Mammary epithelial cell (primary cell): ENCODE measurements at regions not wholly inside any gene's neighbourhood (a gene's known extent, or its start where the extent isn't known, plus 50 kb on each side); places are given as distances from the start of the nearest gene placed in this dataset.

Source experiments
- CTCF ChIP-seq, 2 donors: IDR thresholded peaks in 1 of 2; conservative IDR thresholded peaks in 1 of 2; 2 replicates each; pipeline ENCODE4 v1.5.1; 2011 to 2012; ENCODE audit warnings: inconsistent platforms in 2 of 2, low read length in 2 of 2, mild to moderate bottlenecking in 2 of 2, control low read depth in 1 of 2, low read depth in 1 of 2; ENCODE audit not compliant: insufficient read depth in 1 of 2; ENCODE audit errors: extremely low read depth in 1 of 2
- EZH2 ChIP-seq: IDR thresholded peaks from 2 replicates; pipeline ENCODE4 v1.6.1; 2012; ENCODE audit warnings: low read length, inconsistent platforms, borderline replicate concordance

- TF ChIP-seq CTCF (conservative IDR thresholded peaks at IDR 0.05 in 1 of 2, IDR thresholded peaks at IDR 0.05 in 1 of 2; ENCODE audit: extremely low read depth in 1 of 2, insufficient read depth in 1 of 2, low read depth in 1 of 2, low read length in 2 of 2) (no peak), EZH2 (no peak)
These were observed 331.2 kb upstream of the DAB2 start for GRCh38 chr5:39755986-39756385.
